Activated T-helper 1 cell treated with anti-CD3 and anti-CD28 coated beads, Interleukin-12 subunit alpha, Interleukin-12 subunit beta, Interleukin-2, Interleukin-4 antibody, amounts not matched to agents 30 ng/mL and 10 ng/mL and 1 ng/mL, durations not matched to agents 14 hours and 24 hours and 36 hours (primary cell): ENCODE measurements at regions not wholly inside any gene's neighbourhood (a gene's known extent, or its start where the extent isn't known, plus 50 kb on each side); places are given as distances from the start of the nearest gene placed in this dataset.

ENCODE experiments used
- DNase-seq: peaks from one replicate; pipeline ENCODE4 v3.0.0; 2021; ENCODE audit warnings: low spot score
- H3K27ac Mint-ChIP-seq: one replicate; pipeline ENCODE4 v1.8.0; 2021; ENCODE audit warnings: mild to moderate bottlenecking, mixed read lengths
- H3K27me3 Mint-ChIP-seq: one replicate; pipeline ENCODE4 v1.8.0; 2022; ENCODE audit warnings: mild to moderate bottlenecking, moderate library complexity, mixed read lengths; ENCODE audit not compliant: insufficient read depth
- H3K36me3 Mint-ChIP-seq: one replicate; pipeline ENCODE4 v1.8.0; 2021; ENCODE audit warnings: low read depth, mixed read lengths
- H3K4me1 Mint-ChIP-seq: one replicate; pipeline ENCODE4 v1.8.0; 2021; ENCODE audit warnings: low read depth, mixed read lengths
- H3K4me3 Mint-ChIP-seq: one replicate; pipeline ENCODE4 v1.8.0; 2021; ENCODE audit warnings: mild to moderate bottlenecking, moderate library complexity, mixed read lengths
- H3K9me3 Mint-ChIP-seq: one replicate; pipeline ENCODE4 v1.8.0; 2021; ENCODE audit warnings: mixed read lengths
- intact Hi-C: fragments of 100-400 bp; cut with micrococcal nuclease; formaldehyde crosslinking; loops from one replicate; pipeline ENCODE4 v1.15.1; 2024

- H3K9me3 Mint-ChIP-seq: no peaks in the 10 kb centered on the region
- no peak overlapping the region for H3K4me3 Mint-ChIP-seq
- no peaks in the 10 kb centered on the region for H3K36me3 Mint-ChIP-seq
- peaks cover 7% of the 10 kb centered on the region for H3K4me1 Mint-ChIP-seq
- DNase-seq: no peak
- peaks cover 5% of the 10 kb centered on the region for H3K27me3 Mint-ChIP-seq
- intact Hi-C loops: loop anchor here (2.0 to 5.0 kb wide), 2 partner anchors 176 to 265 kb away; no protein-coding TSS in a partner anchor
- H3K27ac Mint-ChIP-seq: no peak overlapping the region
Observed at GRCh38 chr4:106503116-106504050, 134.8 kb upstream of the GIMD1 start.

- Mint-ChIP-seq H3K27me3 (peaks cover 5% of the 10 kb centered on the region), H3K36me3 (no peaks in the 10 kb centered on the region), H3K4me3 (no peak overlapping the region), H3K9me3 (no peaks in the 10 kb centered on the region), H3K4me1 (peaks cover 7% of the 10 kb centered on the region), H3K27ac (no peak overlapping the region)
- peak; percentile 2 for DNase-seq
- intact Hi-C loops: loop anchor here (1.0 to 5.0 kb wide), 4 partner anchors 133 to 263 kb away; no protein-coding TSS in a partner anchor
Observed at GRCh38 chr4:106502106-106502699, 133.6 kb upstream of the GIMD1 start.

GRCh38 chr4:106497271-106497670 lies 128.7 kb upstream of the GIMD1 start:
- DNase-seq: no peak
- no peak overlapping the region for H3K27ac Mint-ChIP-seq
- no peak overlapping the region for H3K4me3 Mint-ChIP-seq
- no peaks in the 10 kb centered on the region for H3K36me3 Mint-ChIP-seq
- H3K4me1 Mint-ChIP-seq: peaks cover 7% of the 10 kb centered on the region
- intact Hi-C loops: no loop called here
- H3K27me3 Mint-ChIP-seq: peaks cover 5% of the 10 kb centered on the region
- no peaks in the 10 kb centered on the region for H3K9me3 Mint-ChIP-seq

GRCh38 chr4:106496061-106496460 lies 127.5 kb upstream of the GIMD1 start:
- Mint-ChIP-seq H3K27ac (no peak overlapping the region), H3K4me1 (no peaks in the 10 kb centered on the region), H3K36me3 (no peaks in the 10 kb centered on the region), H3K4me3 (no peak overlapping the region), H3K27me3 (peaks cover 2% of the 10 kb centered on the region), H3K9me3 (no peaks in the 10 kb centered on the region)
- intact Hi-C loops: no loop called here
- no peak for DNase-seq

GRCh38 chr4:106495476-106495875 lies 126.9 kb upstream of the GIMD1 start:
- Mint-ChIP-seq H3K4me3 (no peak overlapping the region), H3K4me1 (no peaks in the 10 kb centered on the region), H3K9me3 (no peaks in the 10 kb centered on the region), H3K27me3 (peaks cover 2% of the 10 kb centered on the region), H3K27ac (no peak overlapping the region), H3K36me3 (no peaks in the 10 kb centered on the region)
- intact Hi-C loops: no loop called here
- no peak for DNase-seq

GRCh38 chr4:106494066-106494465 lies 125.5 kb upstream of the GIMD1 start:
- H3K36me3 Mint-ChIP-seq: no peaks in the 10 kb centered on the region
- intact Hi-C loops: no loop called here
- no peak overlapping the region for H3K27ac Mint-ChIP-seq
- H3K4me1 Mint-ChIP-seq: no peaks in the 10 kb centered on the region
- no peaks in the 10 kb centered on the region for H3K9me3 Mint-ChIP-seq
- H3K4me3 Mint-ChIP-seq: no peak overlapping the region
- peaks cover 2% of the 10 kb centered on the region for H3K27me3 Mint-ChIP-seq
- DNase-seq: no peak

GRCh38 chr4:106493086-106493485 lies 124.5 kb upstream of the GIMD1 start:
- H3K27ac Mint-ChIP-seq: no peak overlapping the region
- H3K27me3 Mint-ChIP-seq: peaks cover 2% of the 10 kb centered on the region
- H3K4me3 Mint-ChIP-seq: no peak overlapping the region
- no peaks in the 10 kb centered on the region for H3K4me1 Mint-ChIP-seq
- intact Hi-C loops: no loop called here
- H3K36me3 Mint-ChIP-seq: no peaks in the 10 kb centered on the region
- no peak for DNase-seq
- H3K9me3 Mint-ChIP-seq: no peaks in the 10 kb centered on the region

- no peaks in the 10 kb centered on the region for H3K9me3 Mint-ChIP-seq
- H3K36me3 Mint-ChIP-seq: no peaks in the 10 kb centered on the region
- H3K27me3 Mint-ChIP-seq: peaks cover 2% of the 10 kb centered on the region
- intact Hi-C loops: no loop called here
- H3K27ac Mint-ChIP-seq: no peak overlapping the region
- DNase-seq: no peak
- H3K4me3 Mint-ChIP-seq: no peak overlapping the region
- no peaks in the 10 kb centered on the region for H3K4me1 Mint-ChIP-seq
Observed at GRCh38 chr4:106486533-106486932, 118.0 kb upstream of the GIMD1 start.

- H3K9me3 Mint-ChIP-seq: no peaks in the 10 kb centered on the region
- H3K4me3 Mint-ChIP-seq: no peak overlapping the region
- no peaks in the 10 kb centered on the region for H3K36me3 Mint-ChIP-seq
- H3K27ac Mint-ChIP-seq: no peak overlapping the region
- H3K4me1 Mint-ChIP-seq: no peaks in the 10 kb centered on the region
- intact Hi-C loops: no loop called here
- peaks cover 2% of the 10 kb centered on the region for H3K27me3 Mint-ChIP-seq
- DNase-seq: no peak
Observed at GRCh38 chr4:106481801-106482200, 113.2 kb upstream of the GIMD1 start.

- Mint-ChIP-seq H3K4me1 (no peaks in the 10 kb centered on the region), H3K36me3 (no peaks in the 10 kb centered on the region)
Observed at GRCh38 chr4:106478152-106478551, 109.6 kb upstream of the GIMD1 start.

GRCh38 chr4:106476741-106477140 lies 108.2 kb upstream of the GIMD1 start:
- no peaks in the 10 kb centered on the region for H3K4me1 Mint-ChIP-seq
- no peak for DNase-seq
- intact Hi-C loops: no loop called here

More at GRCh38 chr4:106478152-106478551, 109.6 kb upstream of the GIMD1 start:
- Mint-ChIP-seq H3K9me3 (no peaks in the 10 kb centered on the region), H3K27me3 (peaks cover 2% of the 10 kb centered on the region), H3K4me3 (no peak overlapping the region), H3K27ac (no peak overlapping the region)
- intact Hi-C loops: no loop called here
- no peak for DNase-seq

GRCh38 chr4:106473515-106473914 lies 104.9 kb upstream of the GIMD1 start:
- Mint-ChIP-seq H3K4me3 (no peak overlapping the region), H3K9me3 (no peaks in the 10 kb centered on the region), H3K27me3 (no peaks in the 10 kb centered on the region), H3K36me3 (no peaks in the 10 kb centered on the region), H3K27ac (no peak overlapping the region), H3K4me1 (no peaks in the 10 kb centered on the region)
- DNase-seq: no peak
- intact Hi-C loops: no loop called here

More at GRCh38 chr4:106476741-106477140, 108.2 kb upstream of the GIMD1 start:
- no peaks in the 10 kb centered on the region for H3K36me3 Mint-ChIP-seq
- no peaks in the 10 kb centered on the region for H3K27me3 Mint-ChIP-seq
- H3K9me3 Mint-ChIP-seq: no peaks in the 10 kb centered on the region
- no peak overlapping the region for H3K4me3 Mint-ChIP-seq
- H3K27ac Mint-ChIP-seq: no peak overlapping the region

GRCh38 chr4:106471151-106471550 lies 102.6 kb upstream of the GIMD1 start:
- Mint-ChIP-seq H3K9me3 (no peaks in the 10 kb centered on the region), H3K27ac (no peak overlapping the region), H3K27me3 (no peaks in the 10 kb centered on the region), H3K4me3 (no peak overlapping the region), H3K4me1 (no peaks in the 10 kb centered on the region), H3K36me3 (no peaks in the 10 kb centered on the region)
- intact Hi-C loops: no loop called here
- no peak for DNase-seq
